A549 (cell line): ENCODE measurements at regions not wholly inside any gene's neighbourhood (a gene's known extent, or its start where the extent isn't known, plus 50 kb on each side); places are given as distances from the start of the nearest gene placed in this dataset.

ENCODE experiments used
- ATAC-seq, 2 experiments: fragments of 200-7000 bp in 1 of 2; fragments of >200 bp in 1 of 2; cut with Nextera tagmentation in 1 of 2; cut with Tn5 transposase in 1 of 2; 3 replicates each; pipeline versions ENCODE4 v1.8.0 to v1.9.1; 2018 to 2020; ENCODE audit warnings: mild to moderate bottlenecking in 1 of 2, moderate library complexity in 1 of 2
- CTCF ChIA-PET: fragments of 300-600 bp; sonication (Branson Sonifier 250); formaldehyde crosslinking; extraction: SDS; loops from one replicate; lab custom pipeline; 2021; ENCODE audit warnings: antibody characterized with exemption, inconsistent platforms; lab: Yijun Ruan, JAX
- POLR2A ChIA-PET: fragments of 350-600 bp; formaldehyde crosslinking; extraction: SDS; loops from one replicate; lab custom pipeline; 2021; ENCODE audit warnings: antibody characterized with exemption, inconsistent platforms; lab: Yijun Ruan, JAX
- DNase-seq, 2 experiments: peaks; one replicate each; pipeline versions ENCODE4 v3.0.0 to v3.0.0-alpha.2; 2011 to 2016; ENCODE audit warnings: low read depth in 1 of 2, low spot score in 1 of 2
- FAIRE-seq: peaks from 2 replicates; lab custom pipeline; 2011; peaks lifted over from hg19 to GRCh38; lab: Jason Lieb, UNC
- H3K27ac ChIP-seq, 2 experiments: fragments of >200 bp; sonication (Bioruptor Twin); formaldehyde crosslinking; 3 replicates each; pipeline ENCODE4 v1.5.1; 2016 to 2017
- H3K4me1 ChIP-seq: fragments of >200 bp; sonication (Bioruptor Twin); formaldehyde crosslinking; 3 replicates; pipeline ENCODE4 v1.6.1; 2016
- H3K4me2 ChIP-seq: fragments of >200 bp; sonication (Bioruptor Twin); formaldehyde crosslinking; 3 replicates; pipeline ENCODE4 v1.6.1; 2016
- H3K4me3 ChIP-seq: fragments of >200 bp; sonication (Bioruptor Twin); formaldehyde crosslinking; 3 replicates; pipeline ENCODE4 v1.5.1; 2016
- H3K9me3 ChIP-seq: fragments of >200 bp; sonication (Bioruptor Twin); formaldehyde crosslinking; 3 replicates; pipeline ENCODE4 v1.6.1; 2016
- BHLHE40 ChIP-seq: IDR thresholded peaks from 2 replicates; pipeline ENCODE4 v1.6.1; 2012; ENCODE audit warnings: low read depth, low read length, inconsistent platforms
- CBX8 ChIP-seq: fragments of 200-600 bp; sonication (generic); IDR thresholded peaks from 2 replicates; pipeline ENCODE4 v1.6.1; 2016
- CHD4 ChIP-seq: fragments of 200-600 bp; sonication (generic); IDR thresholded peaks from 2 replicates; pipeline ENCODE4 v1.6.1; 2016; ENCODE audit warnings: antibody characterized with exemption, mild to moderate bottlenecking, borderline replicate concordance
- EHMT2 ChIP-seq: fragments of 200-600 bp; sonication (generic); IDR thresholded peaks from 2 replicates; pipeline ENCODE4 v1.6.1; 2016; ENCODE audit warnings: antibody characterized with exemption, low read depth, mild to moderate bottlenecking, moderate library complexity
- FOXS1 ChIP-seq: fragments of 250-450 bp; sonication (Bioruptor Pico); IDR thresholded peaks from 2 replicates; pipeline ENCODE4 v1.5.0; 2020; ENCODE audit warnings: mild to moderate bottlenecking, moderate library complexity
- GATA3 ChIP-seq: IDR thresholded peaks from 2 replicates; pipeline ENCODE4 v1.6.1; 2012; ENCODE audit warnings: borderline replicate concordance
- HDAC2 ChIP-seq: fragments of 200-600 bp; sonication (generic); IDR thresholded peaks from 2 replicates; pipeline ENCODE4 v1.6.1; 2016
- HEYL ChIP-seq: fragments of 250-450 bp; sonication (Bioruptor Pico); IDR thresholded peaks from 2 replicates; pipeline ENCODE4 v1.8.0; 2021; ENCODE audit warnings: mild to moderate bottlenecking, moderate library complexity
- HOXB13 ChIP-seq: fragments of 250-450 bp; sonication (Bioruptor Pico); IDR thresholded peaks from 2 replicates; pipeline ENCODE4 v1.5.0; 2020; ENCODE audit warnings: low read depth, mild to moderate bottlenecking, moderate library complexity
- JUNB ChIP-seq: fragments of >200 bp; sonication (Bioruptor Twin); formaldehyde crosslinking; IDR thresholded peaks from 2 replicates; pipeline ENCODE4 v1.6.1; 2016
- MAFK ChIP-seq: fragments of 450-650 bp; IDR thresholded peaks from 2 replicates; pipeline ENCODE4 v1.6.1; 2014; ENCODE audit not compliant: partially characterized antibody
- MYC ChIP-seq: IDR thresholded peaks from 2 replicates; pipeline ENCODE4 v1.6.1; 2012; ENCODE audit warnings: mild to moderate bottlenecking, inconsistent platforms, low read length, improper control_type of control experiment, borderline replicate concordance
- NFE2L2 ChIP-seq: fragments of 150-350 bp; conservative IDR thresholded peaks from 2 replicates; pipeline ENCODE4 v1.6.1; 2014; ENCODE audit warnings: low read length
- POLR2A ChIP-seq: IDR thresholded peaks from 2 replicates; pipeline ENCODE4 v1.6.1; 2012; ENCODE audit warnings: mild to moderate bottlenecking, low read length
- RARB ChIP-seq: fragments of 250-450 bp; sonication (Bioruptor Pico); IDR thresholded peaks from 2 replicates; pipeline ENCODE4 v1.8.0; 2021; ENCODE audit warnings: mild to moderate bottlenecking, moderate library complexity
- RFX5 ChIP-seq: fragments of 450-650 bp; IDR thresholded peaks from 2 replicates; pipeline ENCODE4 v1.7.1; 2014; ENCODE audit warnings: antibody characterized with exemption, mild to moderate bottlenecking, moderate library complexity
- ZFP36 ChIP-seq: fragments of 450-650 bp; IDR thresholded peaks from 2 replicates; pipeline ENCODE4 v1.6.1; 2014; ENCODE audit warnings: borderline replicate concordance; ENCODE audit not compliant: partially characterized antibody
- ZNF302 ChIP-seq: fragments of 250-450 bp; sonication (Bioruptor Pico); IDR thresholded peaks from 2 replicates; pipeline ENCODE4 v1.9.0; 2021; ENCODE audit warnings: inconsistent platforms, mild to moderate bottlenecking, moderate library complexity
- ZSCAN20 ChIP-seq: fragments of 250-450 bp; sonication (Bioruptor Pico); IDR thresholded peaks from 2 replicates; pipeline ENCODE4 v1.8.0; 2022; ENCODE audit warnings: mild to moderate bottlenecking, moderate library complexity
- WGBS: methylation state at CpG from one replicate; pipeline ENCODE4 v1.1.6; 2017; ENCODE audit errors: missing lambda C conversion rate; 5-methylcytosine and 5-hydroxymethylcytosine counted together
- TF ChIP-seq, protein P1 (sequence below): fragments of >200 bp; sonication (Bioruptor Twin); formaldehyde crosslinking; IDR thresholded peaks from 2 replicates; pipeline ENCODE4 v1.6.1; 2016
- TF ChIP-seq, protein P2 (sequence below): IDR thresholded peaks from 2 replicates; pipeline ENCODE4 v1.6.1; 2012; ENCODE audit warnings: low read depth, borderline replicate concordance
- TF ChIP-seq, protein P3 (sequence below): IDR thresholded peaks from 2 replicates; pipeline ENCODE4 v1.6.1; 2012
- TF ChIP-seq, protein P4 (sequence below): fragments of 450-650 bp; IDR thresholded peaks from 2 replicates; pipeline ENCODE4 v1.6.1; 2014; ENCODE audit warnings: antibody characterized with exemption

DNA sequence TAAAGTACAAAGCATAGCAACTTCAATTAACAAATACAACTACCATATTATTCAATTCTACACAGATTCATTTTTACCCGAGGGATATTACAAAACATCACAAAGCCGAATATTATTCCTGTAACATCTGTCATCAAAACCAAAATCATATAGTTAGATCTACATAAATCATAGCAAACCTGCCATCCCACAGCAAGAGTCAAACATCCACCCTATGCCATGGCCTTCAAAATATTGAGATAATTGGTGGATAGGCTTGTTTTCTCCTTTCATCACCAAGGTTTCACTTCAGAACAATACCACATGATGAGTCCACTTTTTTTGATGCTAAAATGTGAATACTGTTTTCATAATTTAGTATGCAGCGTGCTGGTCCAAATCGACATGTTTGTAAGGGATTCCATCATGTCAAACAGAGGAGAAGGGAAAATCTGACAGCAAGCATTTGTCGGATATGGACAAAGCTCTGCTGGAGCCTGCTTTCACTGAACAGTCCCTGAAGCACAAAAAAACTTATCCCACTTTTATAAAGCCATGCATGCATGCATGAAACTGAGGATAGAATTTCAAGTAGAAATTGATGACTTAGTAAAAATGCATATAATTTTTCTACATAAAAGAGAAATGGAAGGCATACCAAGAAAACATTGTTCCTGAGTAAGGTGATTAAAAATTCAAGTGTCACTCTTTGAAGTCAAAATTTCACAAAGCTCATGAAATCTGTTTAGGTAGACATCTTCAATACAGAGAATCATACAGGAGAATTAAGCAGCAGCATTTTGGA is 494.1 kb downstream of the HACE1 start:
- WGBS = 1% methylated on average over 5 of the region's 5 CpGs
- no peak overlapping the region for H3K4me3 ChIP-seq
- H3K4me2 ChIP-seq = no peak overlapping the region
- ChIA-PET POLR2A (no interaction called here), CTCF (no interaction called here)
- TF ChIP-seq FOXS1 (CRISPR knock-in tag) (no peak), MAFK (peak; percentile 35)
- H3K27ac ChIP-seq = no peak overlapping the region
- H3K4me1 ChIP-seq = no peaks in the 10 kb centered on the region
- FAIRE-seq = no peak
- H3K9me3 ChIP-seq = no peaks in the 10 kb centered on the region
- DNase-seq = no peak
- no peak for ATAC-seq

DNA sequence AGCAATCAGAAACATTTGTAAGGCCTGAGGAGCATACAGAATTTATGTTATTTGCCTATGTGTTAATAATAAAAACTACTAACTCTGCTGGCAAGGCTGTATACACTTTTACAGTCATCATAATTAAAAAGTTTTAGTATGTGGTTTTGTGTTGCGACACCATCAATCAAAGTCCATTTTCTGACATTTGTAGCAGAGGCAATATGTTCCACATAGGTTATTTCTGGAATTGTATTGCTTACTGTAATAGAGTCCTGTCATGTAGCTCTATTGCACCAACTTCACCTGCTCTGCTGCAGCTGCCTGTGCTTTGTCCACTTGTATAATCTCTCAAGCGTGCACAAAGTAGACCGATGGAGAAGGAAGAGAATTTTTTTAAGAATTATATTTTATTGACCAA is 501.8 kb downstream of the HACE1 start:
- no peak overlapping the region for H3K4me2 ChIP-seq

DNA sequence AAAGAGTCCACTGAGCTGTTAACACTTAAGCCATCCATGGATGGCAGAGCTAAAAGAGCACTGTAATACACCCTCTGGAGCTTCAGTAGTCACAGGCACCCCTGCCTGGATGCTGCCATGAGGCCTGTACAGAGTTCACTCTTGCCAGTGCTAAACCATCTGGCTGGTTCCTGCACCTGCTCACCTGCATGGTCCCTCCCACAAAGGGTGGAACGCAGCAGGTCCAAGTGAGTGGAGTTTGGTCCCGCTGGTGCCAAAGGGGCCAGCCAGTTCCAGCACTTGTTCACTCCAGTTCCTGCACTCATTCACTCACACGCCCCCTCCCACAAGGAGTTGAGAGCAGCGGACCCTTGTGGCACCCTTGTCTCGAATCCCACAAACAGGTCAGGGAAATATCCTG is 503.5 kb downstream of the HACE1 start:
- no peaks in the 10 kb centered on the region for H3K9me3 ChIP-seq
- ChIA-PET CTCF (no interaction called here), POLR2A (no interaction called here)
- H3K4me2 ChIP-seq = no peak overlapping the region
- H3K27ac ChIP-seq = no peak overlapping the region
- FAIRE-seq (no peak), DNase-seq (no peak), ATAC-seq (no peak)
- H3K4me1 ChIP-seq = no peaks in the 10 kb centered on the region
- 14% methylated on average over 4 of the region's 5 CpGs for WGBS
- H3K4me3 ChIP-seq = no peak overlapping the region
- TF ChIP-seq ZSCAN20 (no peak), GATA3 (no peak), JUNB (no peak), NFE2L2 (no peak)
- TF ChIP-seq, protein P1, sequence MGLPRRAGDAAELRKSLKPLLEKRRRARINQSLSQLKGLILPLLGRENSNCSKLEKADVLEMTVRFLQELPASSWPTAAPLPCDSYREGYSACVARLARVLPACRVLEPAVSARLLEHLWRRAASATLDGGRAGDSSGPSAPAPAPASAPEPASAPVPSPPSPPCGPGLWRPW = no peak

More for the DNA sequence above, 501.8 kb downstream of the HACE1 start:
- ChIA-PET POLR2A (no interaction called here), CTCF (interaction anchor here (1.2 kb wide), 1 partner anchor 39 kb away, joined by 3 read pairs; no protein-coding TSS in a partner anchor)
- no peak for DNase-seq
- no peaks in the 10 kb centered on the region for H3K4me1 ChIP-seq
- 32% methylated on average over 3 of the region's 3 CpGs for WGBS
- TF ChIP-seq ZFP36 (no peak), HEYL (no peak), ZNF302 (CRISPR knock-in tag) (no peak), FOXS1 (CRISPR knock-in tag) (no peak), ZSCAN20 (no peak), MYC (no peak), RFX5 (no peak), EHMT2 (no peak), CBX8 (no peak), BHLHE40 (no peak), RARB (no peak), HOXB13 (CRISPR knock-in tag) (no peak), CHD4 (no peak), HDAC2 (no peak), JUNB (no peak), POLR2A (no peak)
- TF ChIP-seq, protein P2, sequence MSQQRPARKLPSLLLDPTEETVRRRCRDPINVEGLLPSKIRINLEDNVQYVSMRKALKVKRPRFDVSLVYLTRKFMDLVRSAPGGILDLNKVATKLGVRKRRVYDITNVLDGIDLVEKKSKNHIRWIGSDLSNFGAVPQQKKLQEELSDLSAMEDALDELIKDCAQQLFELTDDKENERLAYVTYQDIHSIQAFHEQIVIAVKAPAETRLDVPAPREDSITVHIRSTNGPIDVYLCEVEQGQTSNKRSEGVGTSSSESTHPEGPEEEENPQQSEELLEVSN = no peak
- TF ChIP-seq, protein P3, sequence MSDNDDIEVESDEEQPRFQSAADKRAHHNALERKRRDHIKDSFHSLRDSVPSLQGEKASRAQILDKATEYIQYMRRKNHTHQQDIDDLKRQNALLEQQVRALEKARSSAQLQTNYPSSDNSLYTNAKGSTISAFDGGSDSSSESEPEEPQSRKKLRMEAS = no peak
- TF ChIP-seq, protein P4, sequence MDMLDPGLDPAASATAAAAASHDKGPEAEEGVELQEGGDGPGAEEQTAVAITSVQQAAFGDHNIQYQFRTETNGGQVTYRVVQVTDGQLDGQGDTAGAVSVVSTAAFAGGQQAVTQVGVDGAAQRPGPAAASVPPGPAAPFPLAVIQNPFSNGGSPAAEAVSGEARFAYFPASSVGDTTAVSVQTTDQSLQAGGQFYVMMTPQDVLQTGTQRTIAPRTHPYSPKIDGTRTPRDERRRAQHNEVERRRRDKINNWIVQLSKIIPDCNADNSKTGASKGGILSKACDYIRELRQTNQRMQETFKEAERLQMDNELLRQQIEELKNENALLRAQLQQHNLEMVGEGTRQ = no peak
- TF ChIP-seq, all 56 proteins: peak for 0
- ATAC-seq = no peak
- no peak for FAIRE-seq
- H3K27ac ChIP-seq = no peak overlapping the region
- H3K9me3 ChIP-seq = no peaks in the 10 kb centered on the region
- no peak overlapping the region for H3K4me3 ChIP-seq
